Type B pancreatic cell (in vitro differentiated cells): ENCODE measurements at regions not wholly inside any gene's neighbourhood (a gene's known extent, or its start where the extent isn't known, plus 50 kb on each side); places are given as distances from the start of the nearest gene placed in this dataset.

ENCODE experiments used
- DNase-seq: peaks from one replicate; pipeline ENCODE4 v3.0.0; 2021; ENCODE audit warnings: mixed read lengths; ENCODE audit not compliant: unreplicated experiment; ENCODE audit errors: extremely low spot score
- H3K27ac Mint-ChIP-seq: 2 replicates; pipeline ENCODE4 v1.8.0; 2021; ENCODE audit warnings: mild to moderate bottlenecking, mixed read lengths
- H3K27me3 Mint-ChIP-seq: 2 replicates; pipeline ENCODE4 v1.8.0; 2021; ENCODE audit warnings: mixed read lengths
- H3K36me3 Mint-ChIP-seq: 2 replicates; pipeline ENCODE4 v1.8.0; 2021; ENCODE audit warnings: mixed read lengths
- H3K4me1 Mint-ChIP-seq: one replicate; pipeline ENCODE4 v1.8.0; 2021; ENCODE audit warnings: mixed read lengths; ENCODE audit not compliant: unreplicated experiment
- H3K4me3 Mint-ChIP-seq: 2 replicates; pipeline ENCODE4 v1.8.0; 2021; ENCODE audit warnings: mild to moderate bottlenecking, mixed read lengths
- H3K9me3 Mint-ChIP-seq: 2 replicates; pipeline ENCODE4 v1.8.0; 2021; ENCODE audit warnings: mixed read lengths
- CTCF ChIP-seq: fragments of 200-600 bp; sonication (generic); conservative IDR thresholded peaks from 2 replicates; pipeline ENCODE4 v1.5.0; 2021; ENCODE audit warnings: antibody characterized with exemption, mild to moderate bottlenecking

- Mint-ChIP-seq H3K36me3 (no peaks in the 10 kb centered on the region), H3K4me1 (peaks cover 12% of the 10 kb centered on the region), H3K27me3 (peaks cover 5% of the 10 kb centered on the region), H3K4me3 (no peak overlapping the region), H3K9me3 (no peaks in the 10 kb centered on the region), H3K27ac (no peak overlapping the region)
- DNase-seq, result no peak
- TF ChIP-seq CTCF, result no peak
Observed at GRCh38 chr12:128116537-128116936, 150.4 kb upstream of the TMEM132C start.

GRCh38 chr12:128120035-128120434, 146.9 kb upstream of the TMEM132C start:
- DNase-seq, result no peak
- H3K36me3 Mint-ChIP-seq, result no peaks in the 10 kb centered on the region
- no peaks in the 10 kb centered on the region for H3K27me3 Mint-ChIP-seq
- H3K4me1 Mint-ChIP-seq, result no peaks in the 10 kb centered on the region
- H3K4me3 Mint-ChIP-seq, result no peak overlapping the region
- H3K9me3 Mint-ChIP-seq, result no peaks in the 10 kb centered on the region
- no peak overlapping the region for H3K27ac Mint-ChIP-seq
- TF ChIP-seq CTCF, result no peak

GRCh38 chr12:128121424-128121823, 145.5 kb upstream of the TMEM132C start:
- TF ChIP-seq CTCF, result no peak
- Mint-ChIP-seq H3K36me3 (no peaks in the 10 kb centered on the region), H3K4me3 (no peak overlapping the region), H3K9me3 (no peaks in the 10 kb centered on the region), H3K27ac (no peak overlapping the region), H3K27me3 (no peaks in the 10 kb centered on the region), H3K4me1 (no peaks in the 10 kb centered on the region)
- DNase-seq, result no peak

- DNase-seq, result no peak
- Mint-ChIP-seq H3K4me3 (no peak overlapping the region), H3K9me3 (no peaks in the 10 kb centered on the region), H3K4me1 (no peaks in the 10 kb centered on the region), H3K27ac (peak overlapping the region; percentile 29), H3K27me3 (no peaks in the 10 kb centered on the region), H3K36me3 (no peaks in the 10 kb centered on the region)
- no peak for TF ChIP-seq CTCF
Observed at GRCh38 chr12:128123096-128123495, 143.9 kb upstream of the TMEM132C start.

GRCh38 chr12:128131955-128132354, 135.0 kb upstream of the TMEM132C start:
- DNase-seq, result no peak
- no peak for TF ChIP-seq CTCF
- no peaks in the 10 kb centered on the region for H3K9me3 Mint-ChIP-seq
- H3K4me1 Mint-ChIP-seq, result no peaks in the 10 kb centered on the region
- H3K27ac Mint-ChIP-seq, result no peak overlapping the region
- no peak overlapping the region for H3K4me3 Mint-ChIP-seq
- H3K36me3 Mint-ChIP-seq, result no peaks in the 10 kb centered on the region
- H3K27me3 Mint-ChIP-seq, result no peaks in the 10 kb centered on the region
